ENCODE measurements at regions not wholly inside any gene's neighbourhood (a gene's known extent, or its start where the extent isn't known, plus 50 kb on each side); places are given as distances from the start of the nearest gene placed in this dataset.

- no peak for TF ChIP-seq POLR2AphosphoS5 (IDR thresholded peaks at IDR 0.05; ENCODE audit: low read depth)
- no peak for TF ChIP-seq CTCF (IDR thresholded peaks at IDR 0.05; ENCODE audit: insufficient read depth, low read length)
- no peak for TF ChIP-seq GABPA (IDR thresholded peaks at IDR 0.05; ENCODE audit: low read depth)
- TF ChIP-seq, protein P1, sequence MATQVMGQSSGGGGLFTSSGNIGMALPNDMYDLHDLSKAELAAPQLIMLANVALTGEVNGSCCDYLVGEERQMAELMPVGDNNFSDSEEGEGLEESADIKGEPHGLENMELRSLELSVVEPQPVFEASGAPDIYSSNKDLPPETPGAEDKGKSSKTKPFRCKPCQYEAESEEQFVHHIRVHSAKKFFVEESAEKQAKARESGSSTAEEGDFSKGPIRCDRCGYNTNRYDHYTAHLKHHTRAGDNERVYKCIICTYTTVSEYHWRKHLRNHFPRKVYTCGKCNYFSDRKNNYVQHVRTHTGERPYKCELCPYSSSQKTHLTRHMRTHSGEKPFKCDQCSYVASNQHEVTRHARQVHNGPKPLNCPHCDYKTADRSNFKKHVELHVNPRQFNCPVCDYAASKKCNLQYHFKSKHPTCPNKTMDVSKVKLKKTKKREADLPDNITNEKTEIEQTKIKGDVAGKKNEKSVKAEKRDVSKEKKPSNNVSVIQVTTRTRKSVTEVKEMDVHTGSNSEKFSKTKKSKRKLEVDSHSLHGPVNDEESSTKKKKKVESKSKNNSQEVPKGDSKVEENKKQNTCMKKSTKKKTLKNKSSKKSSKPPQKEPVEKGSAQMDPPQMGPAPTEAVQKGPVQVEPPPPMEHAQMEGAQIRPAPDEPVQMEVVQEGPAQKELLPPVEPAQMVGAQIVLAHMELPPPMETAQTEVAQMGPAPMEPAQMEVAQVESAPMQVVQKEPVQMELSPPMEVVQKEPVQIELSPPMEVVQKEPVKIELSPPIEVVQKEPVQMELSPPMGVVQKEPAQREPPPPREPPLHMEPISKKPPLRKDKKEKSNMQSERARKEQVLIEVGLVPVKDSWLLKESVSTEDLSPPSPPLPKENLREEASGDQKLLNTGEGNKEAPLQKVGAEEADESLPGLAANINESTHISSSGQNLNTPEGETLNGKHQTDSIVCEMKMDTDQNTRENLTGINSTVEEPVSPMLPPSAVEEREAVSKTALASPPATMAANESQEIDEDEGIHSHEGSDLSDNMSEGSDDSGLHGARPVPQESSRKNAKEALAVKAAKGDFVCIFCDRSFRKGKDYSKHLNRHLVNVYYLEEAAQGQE (IDR thresholded peaks at IDR 0.05; ENCODE audit: insufficient replicate concordance, low read depth) = no peak
- no peak for TF ChIP-seq SPI1 (IDR thresholded peaks at IDR 0.05; ENCODE audit: borderline replicate concordance, low read depth)
Observed at GRCh38 chr5:83787631-83788030, 67.0 kb upstream of the HAPLN1 start.
